ENCODE measurements at regions not wholly inside any gene's neighbourhood (a gene's known extent, or its start where the extent isn't known, plus 50 kb on each side); places are given as distances from the start of the nearest gene placed in this dataset.

DNA sequence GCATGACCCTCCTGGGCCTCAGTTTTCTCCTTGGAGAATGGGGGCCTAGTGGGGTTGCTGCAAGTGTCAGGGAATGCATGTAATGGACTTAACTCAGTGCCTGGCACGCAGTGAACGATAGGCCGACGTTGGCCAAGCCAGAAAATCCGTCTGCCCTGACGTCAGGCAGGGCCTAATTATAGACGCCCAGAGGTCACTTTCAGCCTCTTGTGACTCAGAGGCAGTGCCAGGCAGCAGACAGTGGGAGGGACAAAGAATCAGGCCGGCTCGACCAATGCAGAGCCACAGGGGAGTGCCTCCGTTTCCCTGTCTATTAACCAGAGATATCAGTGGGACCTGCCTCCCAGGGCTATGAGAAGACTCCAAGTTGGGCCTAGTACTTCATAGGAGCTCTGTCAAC is 115.0 kb downstream of the MN1 start:
- no peaks in the 10 kb centered on the region for H3K27me3 ChIP-seq
- WGBS, 5 donors = 14 to 36% (median 29%) methylated on average over 10 of the region's 10 CpGs
- peak overlapping the region; percentile 80 to 90 (median 82) for H3K27ac ChIP-seq
- H3K4me1 ChIP-seq = peaks cover 13 to 30% (median 24%) of the 10 kb centered on the region in 4 donors
- H3K36me3 ChIP-seq = no peaks in the 10 kb centered on the region
- no peak overlapping the region for H3K4me3 ChIP-seq
- H3K9me3 ChIP-seq = no peaks in the 10 kb centered on the region
- intact Hi-C loops (cut with DNase I; ENCODE audit: low total_unique reads) = no loop called here
- DNase-seq = peak; percentile 87 to 94
- TF ChIP-seq POLR2A (IDR thresholded peaks at IDR 0.05) = no peak
- TF ChIP-seq POLR2AphosphoS5 (IDR thresholded peaks at IDR 0.05) = peak; percentile 47 to 80 (median 70)
- no peak for TF ChIP-seq CTCF (IDR thresholded peaks at IDR 0.05)
- peak; percentile 95 for TF ChIP-seq EP300 (IDR thresholded peaks at IDR 0.05)

GRCh38 chr22:27687984-27688545 is 113.5 kb downstream of the MN1 start:
- no peak for TF ChIP-seq CTCF (IDR thresholded peaks at IDR 0.05)
- no peak for TF ChIP-seq POLR2AphosphoS5 (IDR thresholded peaks at IDR 0.05)
- no peak for TF ChIP-seq POLR2A (IDR thresholded peaks at IDR 0.05)
- TF ChIP-seq EP300 (IDR thresholded peaks at IDR 0.05) = no peak
- H3K4me1 ChIP-seq = peaks cover 13 to 30% (median 24%) of the 10 kb centered on the region in 4 donors
- 60 to 95% (median 89%) methylated on average over 3 of the region's 3 CpGs for WGBS, 5 donors
- no peaks in the 10 kb centered on the region for H3K36me3 ChIP-seq
- no peak overlapping the region for H3K4me3 ChIP-seq
- H3K27me3 ChIP-seq = no peaks in the 10 kb centered on the region
- H3K27ac ChIP-seq = peak overlapping the region in 2 of 5 donors; percentile 7 to 90
- intact Hi-C loops (cut with DNase I; ENCODE audit: low total_unique reads) = no loop called here
- DNase-seq = no peak
- no peaks in the 10 kb centered on the region for H3K9me3 ChIP-seq

GRCh38 chr22:27689664-27690063 is 111.9 kb downstream of the MN1 start:
- no peak overlapping the region for H3K4me3 ChIP-seq
- 83 to 98% (median 96%) methylated on average over 1 of the region's 1 CpG for WGBS, 5 donors
- no peaks in the 10 kb centered on the region for H3K9me3 ChIP-seq
- no peak for DNase-seq
- no peaks in the 10 kb centered on the region for H3K36me3 ChIP-seq
- no peak overlapping the region for H3K27ac ChIP-seq
- H3K27me3 ChIP-seq = no peaks in the 10 kb centered on the region
- no peak for TF ChIP-seq POLR2AphosphoS5 (IDR thresholded peaks at IDR 0.05)
- TF ChIP-seq POLR2A (IDR thresholded peaks at IDR 0.05) = no peak
- no peak for TF ChIP-seq CTCF (IDR thresholded peaks at IDR 0.05)
- no peak for TF ChIP-seq EP300 (IDR thresholded peaks at IDR 0.05)
- intact Hi-C loops (cut with DNase I; ENCODE audit: low total_unique reads) = no loop called here
- H3K4me1 ChIP-seq = peaks cover 13 to 28% (median 23%) of the 10 kb centered on the region in 4 donors

GRCh38 chr22:27690599-27690998 is 111.0 kb downstream of the MN1 start:
- no peaks in the 10 kb centered on the region for H3K36me3 ChIP-seq
- no peak overlapping the region for H3K4me3 ChIP-seq
- intact Hi-C loops (cut with DNase I; ENCODE audit: low total_unique reads) = no loop called here
- WGBS, 5 donors = 47 to 71% (median 58%) methylated on average over 3 of the region's 3 CpGs
- H3K27ac ChIP-seq = no peak overlapping the region
- no peaks in the 10 kb centered on the region for H3K27me3 ChIP-seq
- DNase-seq = no peak
- TF ChIP-seq EP300 (IDR thresholded peaks at IDR 0.05) (no peak), POLR2A (IDR thresholded peaks at IDR 0.05) (no peak), POLR2AphosphoS5 (IDR thresholded peaks at IDR 0.05) (no peak), CTCF (IDR thresholded peaks at IDR 0.05) (no peak)
- H3K4me1 ChIP-seq = peaks cover 13 to 19% (median 18%) of the 10 kb centered on the region in 4 donors
- no peaks in the 10 kb centered on the region for H3K9me3 ChIP-seq

Measured in stomach (tissue), 8 donors.